Panc1 (cell line): ENCODE measurements at regions not wholly inside any gene's neighbourhood (a gene's known extent, or its start where the extent isn't known, plus 50 kb on each side); places are given as distances from the start of the nearest gene placed in this dataset.

Experiments
- ATAC-seq: fragments of 200-7000 bp; cut with Tn5 transposase; 2 replicates; pipeline ENCODE4 v1.9.1; 2020; ENCODE audit warnings: mild to moderate bottlenecking, moderate library complexity
- BruUV-seq: library from RNA; stranded (reverse); fragments of 400-500 nt; replicated peaks from 2 replicates; lab custom pipeline; 2021; lab: Mats Ljungman, UMichigan
- CTCF ChIA-PET: fragments of 300-600 bp; sonication (Branson Sonifier 250); formaldehyde crosslinking; loops from one replicate; lab custom pipeline; 2022; ENCODE audit warnings: antibody characterized with exemption; lab: Charles Lee
- POLR2A ChIA-PET: fragments of 300-600 bp; sonication (Branson Sonifier 250); formaldehyde crosslinking; loops from one replicate; lab custom pipeline; 2022; ENCODE audit warnings: antibody characterized with exemption; lab: Charles Lee
- DNase-seq: peaks from one replicate; pipeline ENCODE4 v3.0.0-alpha.2; 2010; ENCODE audit warnings: low read depth, low spot score
- H3K27ac ChIP-seq: 2 replicates; pipeline ENCODE4 v1.5.1; 2011; ENCODE audit warnings: mild to moderate bottlenecking, low read length, inconsistent platforms
- H3K27me3 ChIP-seq: fragments of 200-500 bp; sonication (Bioruptor generic); 2 replicates; pipeline ENCODE4 v1.6.0; 2014; ENCODE audit warnings: low read length, inconsistent platforms; ENCODE audit not compliant: control insufficient read depth, insufficient read depth
- H3K36me3 ChIP-seq: fragments of 200-500 bp; sonication (Bioruptor generic); 2 replicates; pipeline ENCODE4 v1.5.1; 2014; ENCODE audit warnings: inconsistent platforms, mild to moderate bottlenecking, low read length, moderate library complexity; ENCODE audit not compliant: control insufficient read depth, insufficient read depth
- H3K4me1 ChIP-seq: 2 replicates; pipeline ENCODE4 v1.5.1; 2011; ENCODE audit warnings: inconsistent platforms, mild to moderate bottlenecking, low read length, moderate library complexity; ENCODE audit not compliant: control insufficient read depth, insufficient read depth
- H3K4me3 ChIP-seq, 2 experiments: 2 replicates each; pipeline ENCODE4 v1.5.1; 2011 to 2012; ENCODE audit warnings: low read depth in 2 of 2, low read length in 2 of 2, mild to moderate bottlenecking in 2 of 2, inconsistent platforms in 1 of 2, moderate library complexity in 1 of 2
- H3K9me3 ChIP-seq: fragments of 200-500 bp; sonication (Bioruptor generic); 2 replicates; pipeline ENCODE4 v1.5.1; 2014; ENCODE audit warnings: low read depth, mild to moderate bottlenecking, inconsistent platforms, low read length, moderate library complexity; ENCODE audit not compliant: control insufficient read depth, insufficient read depth
- CTCF ChIP-seq: fragments of 450-650 bp; IDR thresholded peaks from 2 replicates; pipeline ENCODE4 v1.5.1; 2017; ENCODE audit warnings: mild to moderate bottlenecking
- POLR2AphosphoS5 ChIP-seq: IDR thresholded peaks from 2 replicates; pipeline ENCODE4 v1.6.1; 2012; ENCODE audit warnings: mild to moderate bottlenecking, low read depth, low read length, moderate library complexity
- REST ChIP-seq, 2 experiments: IDR thresholded peaks; 2 replicates each; pipeline ENCODE4 v1.6.1; 2011 to 2012; ENCODE audit warnings: low read depth in 2 of 2, control low read depth in 1 of 2, low read length in 1 of 2, mild to moderate bottlenecking in 1 of 2, moderate library complexity in 1 of 2; ENCODE audit not compliant: insufficient read depth in 1 of 2
- SIN3A ChIP-seq: IDR thresholded peaks from 2 replicates; pipeline ENCODE4 v1.6.1; 2012; ENCODE audit warnings: low read depth, mild to moderate bottlenecking, low read length, moderate library complexity, borderline replicate concordance; ENCODE audit not compliant: insufficient read depth
- TCF7L2 ChIP-seq: IDR thresholded peaks from 2 replicates; pipeline ENCODE4 v1.6.1; 2011; ENCODE audit warnings: mild to moderate bottlenecking, low read depth, low read length, inconsistent platforms
- in situ Hi-C: cut with HindIII; loops from 2 replicates; pipeline ENCODE4 v1.10.0; 2016; ENCODE audit warnings: low sequenced_read_pairs, low pct_unique_long_range_greater_than_20kb
- intact Hi-C: fragments of 100-400 bp; cut with micrococcal nuclease; formaldehyde crosslinking; loops from one replicate; pipeline ENCODE4 v1.10.0; 2022; ENCODE audit not compliant: unreplicated experiment

GRCh38 chr2:11044201-11044600 lies 111.1 kb upstream of the SLC66A3 start:
- TF ChIP-seq TCF7L2 (no peak), SIN3A (no peak), CTCF (no peak), REST (IDR thresholded peaks at IDR 0.05; ENCODE audit: insufficient read depth in 1 of 2, low read depth in 2 of 2, low read length in 1 of 2) (no peak), POLR2AphosphoS5 (no peak)
- 0 out of 2 replicates have a peak, but pooled peaks cover 2% of the 10 kb centered on the region for H3K27me3 ChIP-seq
- ChIA-PET POLR2A (no interaction called here), CTCF (no interaction called here)
- H3K4me3 ChIP-seq: no peak overlapping the region
- in situ Hi-C loops (no loop called here), intact Hi-C loops (no loop called here)
- ATAC-seq (no peak), DNase-seq (no peak)
- no peaks in the 10 kb centered on the region for H3K4me1 ChIP-seq
- no peaks in the 10 kb centered on the region for H3K9me3 ChIP-seq
- BruUV-seq: no TSS peak
- H3K27ac ChIP-seq: no peak overlapping the region
- H3K36me3 ChIP-seq: no peaks in the 10 kb centered on the region

GRCh38 chr2:11045294-11045693 lies 110.0 kb upstream of the SLC66A3 start:
- TF ChIP-seq TCF7L2 (no peak), REST (IDR thresholded peaks at IDR 0.05; ENCODE audit: insufficient read depth in 1 of 2, low read depth in 2 of 2, low read length in 1 of 2) (no peak), CTCF (no peak), SIN3A (no peak), POLR2AphosphoS5 (no peak)
- no TSS peak for BruUV-seq
- no peaks in the 10 kb centered on the region for H3K4me1 ChIP-seq
- H3K27me3 ChIP-seq: 0 out of 2 replicates have a peak, but pooled peaks cover 2% of the 10 kb centered on the region
- H3K36me3 ChIP-seq: no peaks in the 10 kb centered on the region
- CTCF ChIA-PET: no interaction called here
- H3K9me3 ChIP-seq: no peaks in the 10 kb centered on the region
- no peak for ATAC-seq
- no peak overlapping the region for H3K27ac ChIP-seq
- DNase-seq: no peak
- POLR2A ChIA-PET: no interaction called here
- intact Hi-C loops: no loop called here
- H3K4me3 ChIP-seq: no peak overlapping the region
- in situ Hi-C loops: no loop called here
